ENCODE measurements at regions not wholly inside any gene's neighbourhood (a gene's known extent, or its start where the extent isn't known, plus 50 kb on each side); places are given as distances from the start of the nearest gene placed in this dataset.

DNA sequence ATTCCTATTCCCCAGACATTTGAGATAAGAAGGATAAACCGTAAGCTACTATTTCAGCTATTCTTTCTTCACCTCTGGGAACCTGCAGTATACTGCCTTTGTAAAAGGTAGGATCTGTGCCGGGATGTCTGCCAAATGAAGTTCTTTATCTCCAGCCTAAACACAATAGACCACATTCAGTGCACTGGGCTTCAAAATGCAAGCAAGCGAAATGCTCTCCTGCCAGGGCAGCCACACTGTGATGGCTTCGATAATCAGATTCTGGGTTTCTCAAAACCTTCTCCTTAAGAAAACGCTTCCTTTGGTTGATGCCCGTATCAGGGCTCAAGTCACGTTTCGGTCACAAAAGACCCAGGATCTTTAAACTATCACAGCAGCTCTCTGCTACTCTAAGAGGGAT, 299.5 kb upstream of the B3GAT1 start:
- TF ChIP-seq, protein P1, sequence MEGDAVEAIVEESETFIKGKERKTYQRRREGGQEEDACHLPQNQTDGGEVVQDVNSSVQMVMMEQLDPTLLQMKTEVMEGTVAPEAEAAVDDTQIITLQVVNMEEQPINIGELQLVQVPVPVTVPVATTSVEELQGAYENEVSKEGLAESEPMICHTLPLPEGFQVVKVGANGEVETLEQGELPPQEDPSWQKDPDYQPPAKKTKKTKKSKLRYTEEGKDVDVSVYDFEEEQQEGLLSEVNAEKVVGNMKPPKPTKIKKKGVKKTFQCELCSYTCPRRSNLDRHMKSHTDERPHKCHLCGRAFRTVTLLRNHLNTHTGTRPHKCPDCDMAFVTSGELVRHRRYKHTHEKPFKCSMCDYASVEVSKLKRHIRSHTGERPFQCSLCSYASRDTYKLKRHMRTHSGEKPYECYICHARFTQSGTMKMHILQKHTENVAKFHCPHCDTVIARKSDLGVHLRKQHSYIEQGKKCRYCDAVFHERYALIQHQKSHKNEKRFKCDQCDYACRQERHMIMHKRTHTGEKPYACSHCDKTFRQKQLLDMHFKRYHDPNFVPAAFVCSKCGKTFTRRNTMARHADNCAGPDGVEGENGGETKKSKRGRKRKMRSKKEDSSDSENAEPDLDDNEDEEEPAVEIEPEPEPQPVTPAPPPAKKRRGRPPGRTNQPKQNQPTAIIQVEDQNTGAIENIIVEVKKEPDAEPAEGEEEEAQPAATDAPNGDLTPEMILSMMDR (IDR thresholded peaks at IDR 0.05; ENCODE audit: low read depth, low read length) = no peak
- TF ChIP-seq EZH2phosphoT487 (IDR thresholded peaks at IDR 0.05; ENCODE audit: low read depth) = no peak
